Stimulated activated CD8-positive, alpha-beta memory T cell treated with anti-CD3 and anti-CD28 coated beads, Interleukin-2, amount 100 ng/mL, for 48 hours (primary cell): ENCODE measurements at regions not wholly inside any gene's neighbourhood (a gene's known extent, or its start where the extent isn't known, plus 50 kb on each side); places are given as distances from the start of the nearest gene placed in this dataset.
"Not testable (repeated sequence)": the region's sequence is repeated elsewhere in the genome, so short reads cannot be mapped to it uniquely, and the experiment has no call there.

Source experiments
- DNase-seq, 2 donors: peaks; one replicate each; pipeline ENCODE4 v3.0.0-alpha.2; 2020; ENCODE audit warnings: low read depth in 2 of 2

GRCh38 chr9:113740508-113741500 lies 135.3 kb upstream of the ZNF618 start:
- DNase-seq, result not testable (repeated sequence)

DNA sequence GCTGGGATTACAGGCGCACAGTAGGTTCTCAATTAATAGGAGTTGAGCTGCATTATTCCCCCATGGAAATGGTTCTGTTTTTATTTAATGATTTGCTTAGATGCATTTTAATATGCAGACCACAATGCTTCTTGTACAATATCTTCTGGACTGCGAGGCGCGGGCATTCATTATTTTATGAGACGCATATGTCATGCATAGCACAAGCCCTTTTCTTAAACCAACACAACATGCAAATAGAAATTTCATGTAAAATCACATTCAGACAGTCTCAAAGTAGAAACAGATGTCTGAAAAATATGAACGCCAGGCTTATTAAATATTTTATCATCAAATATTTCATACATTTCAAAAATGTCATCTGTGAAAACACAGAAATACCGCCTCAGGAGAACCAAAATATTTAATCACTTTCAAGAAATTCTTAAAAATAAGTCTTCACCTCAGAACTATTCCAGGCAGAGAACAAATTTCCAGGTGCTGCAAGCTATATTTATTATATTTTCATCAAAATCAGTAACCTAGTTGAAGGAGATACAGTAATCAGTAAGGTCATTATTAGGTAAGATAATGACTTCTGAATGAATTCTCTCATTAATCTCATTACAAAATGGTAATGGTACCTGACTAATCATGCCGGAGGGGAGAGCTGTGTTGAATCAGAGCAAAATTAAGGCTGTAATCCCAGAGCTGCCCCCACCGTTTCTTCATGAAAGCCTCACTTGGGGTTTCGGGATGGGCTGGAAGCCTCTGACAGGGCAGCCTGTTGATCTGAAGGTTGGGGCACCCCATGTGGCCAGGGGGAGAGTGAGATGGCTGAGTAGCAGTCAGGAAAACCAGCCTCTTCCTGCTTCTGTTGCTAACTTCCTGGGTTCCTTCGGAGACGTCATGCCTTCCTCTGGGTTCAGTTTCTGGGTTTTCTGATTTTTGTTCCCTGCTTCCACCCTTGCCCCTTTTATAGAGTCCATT lies 133.9 kb upstream of the ZNF618 start:
- no peak for DNase-seq

GRCh38 chr9:113742878-113743277 lies 133.2 kb upstream of the ZNF618 start:
- DNase-seq, result no peak

DNA sequence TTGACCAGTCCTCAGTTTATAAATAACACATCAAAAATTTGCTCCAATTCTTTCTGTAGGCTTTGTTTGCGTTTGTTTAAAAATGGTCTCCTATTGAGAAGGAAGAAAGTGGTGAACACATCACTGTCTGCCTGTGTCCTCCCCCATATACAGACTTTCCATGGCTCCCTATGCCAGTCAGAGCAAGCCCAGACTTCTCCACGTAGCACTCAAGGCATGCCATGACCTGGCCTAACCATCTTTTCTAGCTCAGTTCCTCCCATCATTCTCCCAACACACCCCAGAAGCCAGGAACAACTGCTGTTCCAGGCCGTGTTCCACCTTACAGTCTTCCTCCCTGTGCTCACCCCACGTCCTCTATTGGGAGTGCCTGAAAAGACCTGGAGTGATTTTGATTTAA lies 129.6 kb upstream of the ZNF618 start:
- no peak for DNase-seq

- DNase-seq, result no peak
Measured at GRCh38 chr9:113748135-113748534, 128.0 kb upstream of the ZNF618 start.

DNA sequence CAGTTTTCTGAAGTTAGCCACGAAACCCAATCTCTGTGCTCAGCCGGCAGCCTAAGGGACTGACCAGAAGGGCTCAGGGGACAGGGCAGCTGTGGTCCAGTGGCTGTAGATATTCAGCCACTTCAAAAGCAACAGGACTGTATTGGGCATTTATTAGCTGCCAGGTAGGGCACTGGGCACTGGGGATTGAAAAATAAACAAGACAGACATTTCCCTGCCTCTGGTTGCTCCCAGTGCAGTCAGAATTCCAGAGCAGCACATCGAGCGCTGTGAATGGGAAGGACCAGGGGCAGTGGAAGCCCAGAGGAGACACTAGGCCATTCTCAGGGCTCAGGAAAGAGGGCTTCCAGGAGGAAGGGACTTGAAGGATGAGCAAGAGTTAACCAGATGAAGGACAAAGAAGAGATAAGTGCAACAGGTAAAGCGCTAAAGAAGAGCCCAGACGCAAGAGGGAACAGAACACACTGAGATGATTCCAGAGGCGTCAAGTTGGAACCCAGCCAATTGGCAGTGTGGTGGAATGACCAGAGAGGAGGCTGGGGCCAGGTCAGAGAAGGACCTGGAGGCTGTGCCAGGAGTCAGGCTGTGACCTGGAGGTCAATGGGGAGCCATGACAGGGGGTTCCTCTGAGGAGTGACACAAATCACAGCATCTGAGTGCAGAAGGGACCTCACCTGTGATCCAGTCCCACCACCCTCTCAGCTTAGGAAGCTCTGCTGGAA lies 122.5 kb upstream of the ZNF618 start:
- no peak for DNase-seq

- no peak for DNase-seq
Measured at GRCh38 chr9:113754739-113755138, 121.4 kb upstream of the ZNF618 start.

GRCh38 chr9:113755433-113755832 lies 120.7 kb upstream of the ZNF618 start:
- no peak for DNase-seq

GRCh38 chr9:113756476-113757192 lies 119.5 kb upstream of the ZNF618 start:
- DNase-seq, result no peak

GRCh38 chr9:113763429-113763828 lies 112.7 kb upstream of the ZNF618 start:
- no peak for DNase-seq

DNA sequence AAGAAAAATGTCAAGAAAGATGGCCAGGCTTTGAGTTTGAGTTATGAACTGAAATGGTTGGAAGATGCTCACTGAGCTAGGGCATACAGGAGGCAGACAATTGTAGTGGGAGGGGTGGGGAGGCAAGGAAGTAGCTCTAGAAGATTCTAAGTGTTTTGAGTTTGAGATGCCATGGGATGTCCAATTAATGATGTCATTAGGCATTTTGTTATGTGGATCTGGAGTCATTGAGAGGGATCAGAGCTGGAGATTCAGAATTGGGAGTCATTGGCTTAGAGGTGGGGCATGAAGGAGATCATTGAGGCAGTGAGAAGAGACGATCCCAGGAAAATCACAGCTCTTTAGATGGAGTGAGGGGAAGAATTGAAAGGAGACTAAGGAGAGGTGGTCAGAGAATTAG lies 111.5 kb upstream of the ZNF618 start:
- DNase-seq, result no peak

- DNase-seq, result no peak
Measured at GRCh38 chr9:113769412-113769811, 106.7 kb upstream of the ZNF618 start.

DNA sequence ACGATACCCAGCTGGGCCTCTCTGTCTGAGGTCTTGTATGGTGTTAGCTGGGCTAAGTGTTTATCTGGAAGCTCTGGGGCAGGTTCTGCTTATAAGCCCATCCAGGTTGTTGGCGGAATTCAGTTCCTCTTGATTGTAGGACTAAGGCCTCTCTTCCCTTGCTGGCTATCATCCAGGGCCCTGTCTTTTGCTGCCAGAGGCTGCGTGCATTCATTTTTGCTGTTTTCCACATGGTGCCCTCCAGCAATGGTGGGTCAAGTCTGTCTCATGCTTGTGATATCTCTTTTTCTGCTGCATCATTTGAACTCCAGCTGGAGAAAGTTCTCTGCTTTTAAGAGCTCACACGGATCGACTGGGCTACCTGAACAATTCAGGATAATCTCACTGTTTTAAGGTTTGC lies 105.7 kb upstream of the ZNF618 start:
- DNase-seq, result no peak

GRCh38 chr9:113771199-113771598 lies 104.9 kb upstream of the ZNF618 start:
- DNase-seq, result no peak

DNA sequence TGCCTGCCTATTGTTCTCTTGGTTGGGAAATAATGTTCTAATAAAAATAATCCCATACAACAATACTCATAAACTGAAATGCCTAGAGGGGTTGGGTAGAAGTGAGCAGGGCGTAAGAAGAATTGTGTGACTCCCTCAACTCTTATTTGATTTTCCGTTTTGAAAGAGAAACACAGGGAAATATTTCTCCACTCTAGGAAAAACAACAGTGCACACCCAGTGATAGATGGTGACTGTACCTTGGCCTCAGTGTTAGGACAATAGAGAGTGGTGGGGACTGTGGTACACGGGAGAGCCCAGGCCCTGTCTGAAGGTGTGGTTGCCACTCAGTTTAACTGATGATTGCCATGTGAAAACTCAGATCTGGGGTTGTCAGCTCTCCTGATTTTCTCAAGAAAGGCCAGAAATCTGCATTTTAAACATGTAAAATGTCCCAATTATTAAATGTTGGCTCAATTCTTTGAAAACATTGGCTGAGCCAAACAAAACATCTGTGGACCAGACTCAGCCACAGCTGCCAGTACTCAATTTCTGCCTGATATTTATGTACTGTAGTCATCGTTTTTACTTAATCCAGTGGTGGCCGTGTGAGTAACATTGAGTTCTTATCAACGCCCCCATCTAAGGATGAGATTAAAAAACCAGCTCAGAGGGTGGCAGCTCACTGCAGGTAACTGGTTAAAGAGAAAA lies 103.8 kb upstream of the ZNF618 start:
- DNase-seq, result no peak

GRCh38 chr9:113774963-113775362 lies 101.1 kb upstream of the ZNF618 start:
- no peak for DNase-seq

GRCh38 chr9:113775749-113776148 lies 100.4 kb upstream of the ZNF618 start:
- DNase-seq, result no peak

GRCh38 chr9:113776194-113776593 lies 99.9 kb upstream of the ZNF618 start:
- DNase-seq, result no peak

GRCh38 chr9:113781381-113781780 lies 94.7 kb upstream of the ZNF618 start:
- DNase-seq, result no peak

GRCh38 chr9:113781896-113782295 lies 94.2 kb upstream of the ZNF618 start:
- no peak for DNase-seq
